Left renal cortex interstitium (tissue), 4 donors: ENCODE measurements at regions not wholly inside any gene's neighbourhood (a gene's known extent, or its start where the extent isn't known, plus 50 kb on each side); places are given as distances from the start of the nearest gene placed in this dataset.
"Not testable (repeated sequence)": the region's sequence is repeated elsewhere in the genome, so short reads cannot be mapped to it uniquely, and the experiment has no call there.

Experiments used
- DNase-seq, 4 donors: peaks; one replicate each; pipeline ENCODE4 v3.0.0-alpha.2; 2013; ENCODE audit warnings: low read depth in 4 of 4, low spot score in 2 of 4, missing footprints in 1 of 4

DNA sequence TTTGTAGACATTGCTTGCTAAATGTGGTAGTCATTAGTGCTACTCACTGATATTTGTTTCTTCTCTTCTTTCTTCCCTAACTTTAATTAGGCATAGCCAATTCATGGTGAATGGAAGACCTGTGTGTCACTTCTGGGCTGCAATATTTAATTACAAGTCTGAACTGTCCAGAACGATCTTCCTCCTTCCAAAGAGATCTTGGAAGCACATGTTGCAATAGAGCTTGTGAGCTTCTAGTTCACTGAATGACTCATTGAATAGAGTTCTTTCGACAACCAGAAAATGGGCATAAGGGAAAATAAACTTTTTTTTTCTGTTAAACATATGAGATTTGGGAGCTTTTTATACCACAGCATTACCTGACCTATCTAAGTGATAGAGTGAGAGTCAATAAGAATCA, 1264.6 kb downstream of the PCDH9 start:
- no peak for DNase-seq

DNA sequence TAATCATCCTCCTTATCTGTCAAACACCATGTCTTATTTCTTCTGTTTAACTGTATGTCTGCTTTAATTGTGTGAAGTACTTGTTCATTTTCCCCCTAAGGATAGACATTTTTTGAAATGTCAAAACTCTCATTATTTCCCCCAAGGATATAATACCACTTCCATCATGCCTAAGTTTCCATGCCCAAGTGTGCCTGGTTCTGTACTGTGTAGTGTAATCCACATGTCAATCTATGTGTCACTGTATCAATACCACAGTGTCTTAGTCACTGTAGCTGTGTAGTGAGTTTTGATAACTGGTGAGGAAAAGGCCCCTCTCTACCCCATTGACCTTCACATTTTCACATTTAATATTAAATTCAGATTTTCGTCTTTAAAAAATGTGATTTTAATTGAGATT, 1265.5 kb downstream of the PCDH9 start:
- DNase-seq, result no peak

DNA sequence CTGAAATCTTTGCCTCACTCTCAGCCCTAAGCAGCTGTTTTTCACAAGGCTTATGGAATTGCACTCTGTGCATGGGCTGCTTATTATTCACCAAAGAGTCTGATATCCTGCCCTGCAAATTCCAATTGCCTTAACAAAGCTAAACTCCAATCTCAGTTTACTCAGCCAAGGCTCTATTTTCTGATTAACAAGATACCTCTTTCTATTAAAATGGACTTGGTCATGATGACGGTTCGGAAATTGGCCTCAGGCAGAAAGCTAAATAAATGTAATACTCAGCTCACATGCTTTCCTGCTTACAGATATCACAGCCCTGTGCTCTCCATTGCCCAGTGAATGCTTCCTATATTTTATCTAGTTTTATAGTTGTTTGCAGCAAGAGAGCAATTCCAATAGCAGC, 1270.8 kb downstream of the PCDH9 start:
- DNase-seq, result no peak

DNA sequence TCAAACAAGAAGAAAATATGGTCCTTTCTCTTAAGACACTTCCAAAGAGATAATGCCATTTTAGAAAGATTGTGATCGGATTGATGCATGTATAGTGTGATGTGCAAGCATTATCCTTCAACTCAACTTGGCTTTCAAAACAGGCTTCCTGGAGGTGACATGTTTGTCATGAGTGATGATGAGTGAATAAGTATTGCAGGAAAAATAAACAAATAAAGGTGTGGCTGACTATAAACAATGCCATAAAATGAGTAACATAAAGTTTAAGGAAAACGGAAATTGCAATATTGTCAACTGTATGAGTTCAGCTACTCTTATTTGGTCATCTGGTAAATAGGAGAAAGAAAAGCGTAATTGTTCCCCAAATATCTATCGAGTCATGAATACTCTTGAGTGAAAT, 1283.7 kb downstream of the PCDH9 start:
- DNase-seq, result no peak

DNA sequence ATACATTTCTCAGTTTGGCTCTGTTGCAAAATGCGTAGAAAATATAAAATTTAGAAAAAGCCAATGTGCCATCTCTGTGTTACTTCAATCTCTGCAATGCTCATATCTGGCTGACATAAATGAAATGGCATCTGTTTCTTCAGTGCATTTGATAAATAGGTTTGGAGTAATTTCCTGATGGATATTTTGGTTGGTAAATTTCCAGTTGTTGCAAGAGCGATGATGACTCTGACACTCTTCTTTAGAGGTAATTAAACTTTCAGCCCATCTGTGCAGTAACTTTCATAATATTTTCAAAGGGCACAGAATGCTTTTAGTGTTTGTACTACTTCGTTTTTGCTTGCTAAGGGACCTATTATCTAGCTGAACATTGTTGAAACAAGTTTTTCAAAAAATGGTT, 1286.4 kb downstream of the PCDH9 start:
- no peak for DNase-seq

DNA sequence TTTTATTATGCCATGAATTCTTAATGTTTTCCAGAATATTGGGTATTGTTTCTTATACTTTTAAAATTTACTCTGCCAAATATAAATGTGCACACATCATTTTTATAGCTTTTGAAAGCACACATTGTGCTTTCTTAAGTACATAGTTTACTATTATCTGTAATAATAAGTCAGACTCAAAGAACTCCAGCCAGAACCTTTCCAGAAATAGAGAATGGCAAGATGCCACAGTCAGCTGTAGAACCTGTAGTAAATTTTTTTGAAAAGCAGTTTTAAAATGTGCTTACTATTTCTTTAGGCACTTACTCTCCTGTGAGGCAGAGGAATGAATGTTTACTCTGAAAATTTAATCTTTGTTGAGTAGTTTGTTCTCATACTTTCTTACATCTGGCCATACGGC, 1287.1 kb downstream of the PCDH9 start:
- DNase-seq, result no peak

DNA sequence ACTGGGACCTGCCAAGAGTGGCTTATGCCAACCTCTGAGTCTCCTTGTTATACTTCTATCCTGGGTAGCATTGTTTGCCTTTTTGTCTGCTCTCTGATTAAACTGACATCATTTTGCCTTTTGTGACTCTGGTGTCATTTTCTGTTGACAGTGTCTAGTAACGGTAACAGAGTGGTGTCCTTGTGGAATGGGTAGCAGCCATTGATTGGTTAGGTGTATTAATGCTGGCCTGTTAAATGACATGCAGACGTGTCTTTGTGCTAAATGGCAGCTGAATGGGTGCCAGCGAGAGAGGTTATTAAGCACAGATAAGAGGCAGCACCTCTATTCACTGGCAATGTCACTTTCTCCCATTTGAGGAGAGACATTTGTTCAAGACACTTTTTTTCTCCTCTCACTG, 1289.4 kb downstream of the PCDH9 start:
- no peak for DNase-seq

DNA sequence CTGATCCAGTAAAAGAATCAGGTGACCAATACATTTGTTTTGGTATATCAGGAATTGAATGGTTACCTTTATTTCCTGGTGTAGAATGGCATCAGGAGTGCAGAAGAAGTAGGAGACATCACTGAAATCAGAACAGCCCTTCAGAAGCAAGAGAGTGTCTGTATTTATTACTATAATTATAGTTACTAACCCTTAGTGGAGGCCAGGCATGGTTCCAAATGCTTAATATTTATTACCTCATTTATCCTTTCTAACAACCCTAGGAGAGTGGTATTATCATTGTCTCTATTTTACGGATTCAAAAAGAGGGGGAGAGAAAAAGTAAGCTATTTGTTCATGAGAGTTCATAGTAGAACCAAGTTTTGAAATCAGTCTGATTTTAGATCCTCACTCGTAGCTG, 1292.9 kb downstream of the PCDH9 start:
- no peak for DNase-seq

DNA sequence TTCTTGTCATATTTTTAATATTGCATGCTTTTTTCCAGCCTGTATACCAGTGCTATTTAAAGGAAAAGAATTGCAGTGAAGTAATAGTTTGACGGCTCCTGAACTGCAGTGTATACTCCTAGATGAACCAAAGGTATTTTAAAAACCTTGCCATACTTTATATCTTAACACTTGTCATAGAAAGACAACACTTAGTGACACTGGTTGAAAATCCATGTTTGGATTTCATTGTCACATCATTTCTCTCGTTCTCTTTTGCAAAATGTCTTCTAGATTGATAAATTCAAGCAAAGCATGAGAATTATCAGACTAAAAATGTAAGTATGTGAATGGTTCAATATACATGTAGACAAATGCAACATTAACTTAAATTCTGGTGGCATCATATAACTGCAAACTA, 1293.9 kb downstream of the PCDH9 start:
- DNase-seq, result no peak

DNA sequence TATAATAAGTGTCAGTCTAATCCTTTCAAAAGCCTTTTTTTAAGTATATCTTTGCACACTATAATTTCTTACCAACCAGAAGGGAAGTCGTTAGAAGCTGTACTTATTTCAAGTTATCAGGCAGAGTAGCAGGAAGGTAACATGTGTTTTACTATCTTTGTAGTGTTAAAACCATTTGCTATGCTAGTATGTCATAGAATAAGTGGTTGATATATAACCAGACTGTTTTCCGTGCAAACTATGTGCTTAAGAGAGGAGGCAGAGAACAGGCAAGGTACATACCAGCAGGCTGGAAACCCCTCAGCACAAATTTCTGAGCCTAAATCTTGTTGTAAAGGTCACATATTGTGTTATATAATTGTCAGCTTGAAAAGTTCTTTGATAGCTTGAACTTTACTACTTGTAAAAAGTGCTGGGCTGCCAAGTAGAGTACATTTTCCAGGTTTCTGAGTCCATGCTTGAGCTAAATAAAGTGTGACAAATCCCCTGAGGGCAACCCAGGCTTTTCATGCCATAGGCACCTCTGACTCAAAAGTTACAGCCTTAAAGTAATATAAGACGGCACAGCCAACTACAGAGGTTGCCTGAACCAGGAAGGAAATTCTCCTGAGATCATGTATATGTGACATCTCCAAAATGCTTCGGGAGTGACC, 1297.4 kb downstream of the PCDH9 start:
- DNase-seq, result peak in 1 of 4 donors; percentile 5

DNA sequence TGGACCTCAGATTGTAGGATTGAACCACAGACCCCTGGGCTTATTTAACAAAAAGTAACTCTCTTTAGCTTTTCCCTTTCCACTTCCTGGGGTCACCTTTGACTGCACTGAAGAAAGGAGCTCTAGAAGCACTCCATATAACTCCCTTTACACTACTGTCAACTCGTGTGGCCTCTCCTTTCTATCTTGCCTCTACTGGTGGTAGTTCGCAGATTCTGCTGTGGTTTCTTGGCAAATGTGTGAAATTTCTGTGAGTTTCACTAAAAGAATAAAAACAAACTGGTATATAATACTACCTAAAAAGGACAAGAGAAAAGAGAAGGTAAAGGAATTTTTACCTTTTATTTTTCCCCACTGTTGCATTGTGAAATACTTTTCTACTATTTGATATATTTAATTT, 1298.1 kb downstream of the PCDH9 start:
- no peak for DNase-seq

DNA sequence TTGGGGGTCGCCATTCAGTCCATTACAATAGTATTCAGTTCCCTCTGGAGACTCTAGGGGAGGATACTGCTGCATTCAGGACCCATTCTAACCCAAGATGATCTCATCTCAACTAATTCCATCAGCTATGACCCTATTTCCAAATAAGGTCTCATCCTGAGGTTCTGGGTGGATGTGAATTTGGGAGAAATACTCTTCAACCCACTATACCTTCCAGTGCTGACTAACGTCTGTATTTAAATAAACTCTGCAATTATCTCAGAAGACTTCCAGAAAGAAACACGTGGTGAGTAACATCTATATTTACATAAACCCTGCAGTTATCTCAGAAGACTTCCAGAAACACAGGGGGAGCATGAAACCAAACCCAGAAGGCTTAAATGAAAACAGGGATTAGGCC, 1300.7 kb downstream of the PCDH9 start:
- no peak for DNase-seq

DNA sequence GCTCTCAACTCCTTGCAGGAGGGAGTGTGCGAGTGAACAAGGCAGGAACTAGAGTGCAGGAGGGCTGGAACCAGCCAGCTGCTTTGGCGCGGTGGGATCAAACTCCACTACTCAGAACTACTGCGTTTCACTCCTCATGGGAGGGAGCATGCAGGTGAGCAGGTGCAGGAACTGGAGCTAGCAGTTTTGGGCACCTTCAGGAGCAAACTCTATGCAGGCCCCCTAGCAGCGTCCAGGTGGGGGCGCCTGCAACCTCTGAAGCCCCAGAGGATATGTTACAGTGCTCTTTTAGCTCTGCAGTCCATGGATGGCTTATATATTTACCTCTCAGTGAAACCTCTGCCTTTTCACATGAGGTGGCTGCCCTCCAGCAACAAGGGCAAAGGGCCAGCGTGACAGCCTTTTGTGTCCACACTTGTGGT, 1303.4 kb downstream of the PCDH9 start:
- peak in 1 of 4 donors; percentile 2 for DNase-seq

DNA sequence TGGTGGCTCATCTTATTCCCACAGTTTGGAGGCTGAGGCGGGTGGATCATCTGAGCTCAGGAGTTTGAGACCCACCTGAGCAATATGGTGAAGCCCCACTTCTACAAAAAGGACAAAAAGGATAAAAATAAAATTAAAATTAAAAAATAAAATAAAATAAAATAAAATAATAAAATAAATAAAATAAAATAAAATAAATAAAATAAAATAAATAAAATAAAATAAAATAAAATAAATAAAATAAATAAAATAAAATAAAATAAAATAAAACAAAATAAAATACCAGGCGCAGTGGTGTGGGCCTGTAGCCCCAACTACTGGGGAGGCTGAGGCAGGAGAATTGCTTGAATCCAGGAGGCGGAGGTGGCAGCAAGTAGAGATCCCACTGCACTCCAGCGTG, 1307.3 kb downstream of the PCDH9 start:
- DNase-seq, result not testable (repeated sequence)

DNA sequence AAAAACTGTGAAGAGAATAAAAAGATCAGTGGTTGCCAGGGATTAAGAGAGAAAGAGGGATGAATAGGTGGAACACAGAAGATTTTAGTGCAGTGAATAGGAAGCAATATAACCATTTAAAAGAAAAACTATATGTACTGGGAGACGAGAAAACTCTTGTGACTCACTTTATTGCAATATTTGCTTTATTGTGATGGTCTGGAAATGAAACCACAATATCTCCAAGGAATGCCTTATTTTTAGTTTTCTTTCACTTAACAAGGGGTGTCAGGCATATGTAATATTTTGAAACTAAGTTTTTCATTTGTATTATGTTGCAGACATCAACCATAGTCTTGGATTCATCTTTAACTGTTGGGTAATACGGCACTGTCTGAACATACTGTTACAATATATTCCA, 1308.2 kb downstream of the PCDH9 start:
- DNase-seq, result no peak

DNA sequence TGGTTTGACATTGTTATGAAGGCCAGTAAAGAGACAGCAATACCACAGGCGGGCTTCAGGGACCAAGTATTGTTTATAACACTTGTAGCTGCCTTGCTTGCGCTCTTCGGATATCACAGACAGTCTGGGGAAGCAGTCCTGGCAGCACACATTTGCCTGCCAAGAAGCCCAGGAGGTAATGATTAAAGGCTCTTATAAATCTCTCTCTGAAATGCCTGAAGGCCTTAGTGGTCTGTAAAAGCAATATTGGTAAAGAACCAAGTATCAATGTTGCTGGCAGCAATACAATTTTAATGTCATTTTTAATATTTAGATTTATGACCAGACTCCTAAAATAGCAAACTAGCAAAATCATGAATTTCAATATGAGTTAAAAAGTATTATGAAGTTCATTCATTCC, 1312.4 kb downstream of the PCDH9 start:
- DNase-seq, result no peak

DNA sequence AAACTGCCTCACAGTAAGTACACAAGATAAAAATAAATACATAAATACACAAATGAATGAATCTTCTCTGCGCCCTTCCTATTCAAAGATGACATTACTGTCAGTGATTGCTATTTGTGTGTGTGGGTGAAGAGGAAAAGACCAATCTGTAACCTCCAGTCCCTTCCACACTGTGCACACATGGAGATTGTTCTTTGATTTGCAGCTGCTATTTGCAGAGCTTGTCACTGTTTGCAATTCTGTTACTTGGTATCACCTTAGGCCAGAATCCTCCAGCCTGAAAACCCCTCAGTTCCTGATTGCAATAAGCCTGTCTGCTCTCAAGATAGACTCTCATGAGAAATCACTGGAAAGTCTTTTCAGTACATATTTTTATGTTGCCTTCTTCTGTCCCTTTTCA, 1314.9 kb downstream of the PCDH9 start:
- DNase-seq, result no peak

DNA sequence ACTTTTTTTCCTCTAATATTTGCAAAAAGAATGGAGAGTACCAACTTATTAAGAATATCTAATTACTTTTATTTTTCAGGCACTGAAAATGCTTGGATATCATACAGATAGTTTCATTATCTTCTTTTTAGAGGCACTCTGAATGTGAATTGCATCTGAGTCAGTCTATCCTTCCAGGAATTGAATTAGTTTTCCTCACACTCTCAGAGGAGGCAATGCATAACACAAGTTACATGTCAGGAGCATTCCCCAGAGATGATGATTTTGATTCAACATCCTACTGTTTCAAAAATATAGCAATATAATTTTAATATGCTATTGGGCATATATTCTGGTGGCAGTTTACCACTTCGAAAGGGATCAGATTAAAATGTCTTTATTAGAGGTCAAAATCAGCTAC, 1315.4 kb downstream of the PCDH9 start:
- DNase-seq, result no peak

DNA sequence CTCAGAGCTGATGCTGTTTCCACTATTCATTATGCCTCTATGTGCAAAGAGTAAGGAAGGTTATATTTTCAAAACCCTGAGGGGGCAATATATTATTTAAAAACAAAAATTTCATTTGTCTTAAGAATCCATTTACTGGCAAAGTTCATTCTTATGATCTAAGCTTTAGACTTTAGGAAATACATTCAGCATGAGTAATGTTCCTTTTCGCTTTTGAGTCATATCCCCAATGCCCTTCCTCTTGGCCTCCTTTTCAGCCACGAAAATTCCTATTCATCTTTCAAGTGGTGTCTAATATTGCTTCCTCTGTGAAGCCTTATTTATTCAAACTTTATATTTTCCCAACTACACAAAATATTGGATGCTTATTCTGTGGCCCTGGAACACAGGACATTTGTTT, 1317.0 kb downstream of the PCDH9 start:
- DNase-seq, result no peak

DNA sequence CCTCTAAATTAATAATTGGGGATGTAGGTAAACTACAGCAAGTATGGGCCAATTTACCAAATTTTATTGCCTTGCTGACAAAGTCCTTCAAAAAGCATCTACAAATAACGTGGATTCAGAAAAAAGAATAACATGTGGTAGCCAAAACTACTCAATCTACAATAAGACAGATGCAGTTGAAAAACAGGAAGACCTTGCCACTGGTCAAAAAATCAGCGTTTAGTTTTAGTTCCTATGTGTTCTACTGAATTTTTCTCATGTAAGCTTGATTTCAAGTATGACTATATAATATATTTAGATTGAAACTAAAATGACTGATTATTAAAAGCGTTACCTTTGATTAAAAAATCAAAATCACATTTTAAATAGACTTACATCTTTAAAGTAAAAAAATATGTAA, 1317.6 kb downstream of the PCDH9 start:
- no peak for DNase-seq

DNA sequence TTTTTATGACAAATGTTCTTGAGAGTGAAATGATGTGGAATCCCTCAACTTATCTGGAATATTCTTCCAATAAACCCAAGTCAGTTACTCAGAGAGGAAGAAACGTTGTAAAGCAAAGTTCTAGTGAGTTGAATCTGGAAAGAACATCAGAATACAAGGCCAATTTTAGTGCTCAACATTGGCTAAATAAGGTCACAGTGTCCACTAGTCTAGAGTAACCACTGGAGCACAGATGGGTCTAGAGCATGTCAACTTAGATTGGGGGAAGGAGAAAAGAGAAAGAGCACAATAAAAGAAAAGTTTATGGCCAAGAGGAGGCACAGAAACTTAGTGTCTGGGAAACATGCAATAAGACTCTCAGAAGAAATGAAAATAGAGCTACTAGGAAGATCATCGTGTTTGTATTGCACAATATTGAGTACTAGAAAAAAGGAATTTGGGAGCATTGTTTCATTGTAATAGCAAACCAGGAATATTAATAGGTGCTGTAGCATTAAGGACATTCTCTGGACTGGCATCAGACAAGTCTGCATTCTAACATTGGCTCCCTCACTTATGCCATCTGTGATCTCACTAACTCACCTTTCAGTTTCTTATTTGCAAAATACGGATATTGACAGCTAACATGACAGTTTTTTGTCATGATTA, 1318.5 kb downstream of the PCDH9 start:
- DNase-seq, result no peak

DNA sequence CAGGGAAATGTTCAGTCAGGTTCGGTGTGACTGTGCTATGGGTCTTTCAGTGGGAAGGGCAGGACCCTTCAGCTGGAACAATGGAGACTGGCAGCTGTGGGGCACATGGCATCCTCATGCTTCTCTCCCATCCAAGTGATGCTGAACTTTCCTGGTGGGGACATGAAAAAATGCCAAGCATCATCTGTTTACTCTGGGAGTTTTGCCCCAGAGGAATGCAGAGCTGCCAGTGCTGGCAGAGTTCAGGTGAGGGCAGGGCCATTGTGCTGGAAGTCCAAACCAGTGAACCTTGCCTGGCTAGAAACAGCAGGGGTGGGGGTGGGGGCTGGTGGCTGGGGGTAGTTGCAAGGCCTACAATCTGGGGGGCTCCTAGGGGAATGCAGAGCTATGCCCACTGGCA, 1320.6 kb downstream of the PCDH9 start:
- DNase-seq, result no peak
